ENCODE measurements at regions not wholly inside any gene's neighbourhood (a gene's known extent, or its start where the extent isn't known, plus 50 kb on each side); places are given as distances from the start of the nearest gene placed in this dataset.

DNA sequence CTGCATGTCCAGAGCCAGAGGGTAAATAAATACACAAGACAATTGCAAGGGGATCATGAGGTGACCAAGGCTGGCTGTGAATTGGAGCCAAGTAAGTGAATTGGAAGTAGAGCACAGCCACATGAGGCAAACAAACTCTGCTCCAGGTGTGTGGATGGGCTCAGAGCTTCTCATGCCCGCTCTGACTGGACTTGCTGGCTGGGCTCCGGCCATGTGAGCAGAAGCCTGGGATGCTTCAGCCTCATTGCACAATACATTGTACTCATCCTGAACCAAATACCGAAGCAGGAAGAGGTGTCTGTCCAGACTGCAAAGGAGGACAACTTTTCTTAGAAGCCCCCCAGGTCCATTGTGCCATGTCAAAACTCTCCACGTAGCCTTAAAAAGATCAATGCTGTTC, 193.0 kb downstream of the TTC8 start:
- no peak for DNase-seq (ENCODE audit: low read depth)

DNA sequence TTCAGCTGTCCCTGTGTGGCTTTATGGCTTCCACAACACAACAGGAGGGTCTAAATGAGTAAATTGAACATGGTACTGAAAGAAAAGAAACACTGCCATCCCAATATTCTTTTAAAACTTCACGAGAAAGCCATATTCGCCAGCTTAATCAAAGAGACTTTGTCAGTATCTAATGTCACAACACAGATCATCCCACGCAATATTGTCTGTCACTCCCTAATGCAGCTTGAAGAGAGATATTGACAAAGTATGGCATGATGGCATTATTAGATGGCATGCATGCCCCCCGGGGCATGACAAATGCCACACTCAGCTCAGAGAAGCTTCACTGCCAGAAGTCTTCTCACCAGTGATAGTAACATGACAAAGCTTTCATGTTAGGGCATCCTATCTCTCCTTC, 197.8 kb downstream of the TTC8 start:
- DNase-seq (ENCODE audit: low read depth) = no peak

- no peak for DNase-seq (ENCODE audit: low read depth)
Measured at GRCh38 chr14:89024691-89025090, 200.2 kb downstream of the TTC8 start.

- DNase-seq (ENCODE audit: low read depth) = no peak
Measured at GRCh38 chr14:89025561-89026236, 201.2 kb downstream of the TTC8 start.

GRCh38 chr14:89027097-89027740, 202.8 kb downstream of the TTC8 start:
- DNase-seq (ENCODE audit: low read depth) = peak; percentile 23

DNA sequence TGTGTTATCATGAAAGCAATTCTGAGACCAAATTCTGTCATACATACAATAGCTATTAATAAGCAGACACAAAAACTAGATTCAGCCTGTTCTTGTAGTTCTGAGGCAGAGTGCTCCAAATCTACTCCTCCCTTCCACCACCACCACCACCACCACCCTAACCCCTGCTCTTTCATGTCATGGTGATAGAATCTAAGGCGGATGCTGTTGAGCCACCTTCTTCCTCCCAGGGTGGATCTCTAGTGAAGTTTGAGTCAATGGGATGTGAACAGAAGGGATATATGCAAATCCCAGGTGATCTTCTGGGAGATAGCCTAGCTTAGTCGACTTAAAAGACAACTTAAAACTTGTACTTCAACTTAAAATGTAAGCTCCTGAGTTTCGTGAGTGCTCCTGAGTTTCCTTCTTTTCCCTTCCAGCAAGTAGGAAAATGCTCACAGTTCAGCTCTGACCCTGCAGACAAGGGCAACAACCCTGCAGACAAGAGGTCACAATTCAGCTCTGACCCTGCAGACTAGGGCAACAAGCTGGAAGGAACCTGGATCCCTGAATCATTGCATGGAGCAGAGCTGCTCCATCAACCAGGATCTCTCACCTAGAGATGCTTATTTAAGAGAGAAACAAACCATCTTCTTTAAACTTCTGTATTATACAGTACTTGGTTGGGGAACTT, 204.1 kb downstream of the TTC8 start:
- DNase-seq (ENCODE audit: low read depth) = no peak

DNA sequence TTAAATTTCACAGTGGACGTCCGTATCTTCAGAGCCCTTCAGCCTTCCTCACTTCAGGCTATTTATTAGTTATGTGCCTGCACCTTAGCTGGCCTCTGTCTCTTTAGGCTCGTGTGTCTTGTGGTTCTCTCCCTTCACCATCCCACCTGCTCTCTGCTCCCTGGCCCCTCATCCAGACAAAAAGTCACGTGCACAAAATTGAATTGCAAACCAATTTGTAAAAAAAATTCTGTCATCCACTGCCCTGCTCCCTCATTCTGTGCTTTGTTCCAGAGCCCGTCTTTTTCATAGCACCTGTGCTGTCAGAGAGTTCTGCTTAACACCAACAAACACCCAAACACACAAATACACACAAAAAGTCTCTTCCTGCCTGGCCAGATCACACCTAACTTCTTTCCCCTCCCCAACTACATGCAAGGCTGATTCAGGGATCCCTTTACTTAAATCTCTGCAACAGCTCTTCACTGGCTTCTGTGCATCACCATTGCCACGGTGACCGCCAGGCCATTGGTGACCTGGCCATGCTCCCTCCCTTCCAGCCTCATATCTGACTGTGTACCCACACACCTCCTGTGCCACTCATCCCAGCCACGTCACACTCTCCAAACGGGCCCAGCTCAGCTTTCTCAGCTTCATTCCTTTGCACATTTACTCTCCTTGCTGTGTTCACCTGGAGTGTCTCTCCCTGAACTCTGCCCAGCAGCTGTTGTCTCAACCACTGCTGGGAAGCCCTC, 205.7 kb downstream of the TTC8 start:
- no peak for DNase-seq (ENCODE audit: low read depth)

GRCh38 chr14:89030921-89031320, 206.5 kb downstream of the TTC8 start:
- DNase-seq (ENCODE audit: low read depth) = no peak

GRCh38 chr14:89032086-89032649, 207.7 kb downstream of the TTC8 start:
- no peak for DNase-seq (ENCODE audit: low read depth)

DNA sequence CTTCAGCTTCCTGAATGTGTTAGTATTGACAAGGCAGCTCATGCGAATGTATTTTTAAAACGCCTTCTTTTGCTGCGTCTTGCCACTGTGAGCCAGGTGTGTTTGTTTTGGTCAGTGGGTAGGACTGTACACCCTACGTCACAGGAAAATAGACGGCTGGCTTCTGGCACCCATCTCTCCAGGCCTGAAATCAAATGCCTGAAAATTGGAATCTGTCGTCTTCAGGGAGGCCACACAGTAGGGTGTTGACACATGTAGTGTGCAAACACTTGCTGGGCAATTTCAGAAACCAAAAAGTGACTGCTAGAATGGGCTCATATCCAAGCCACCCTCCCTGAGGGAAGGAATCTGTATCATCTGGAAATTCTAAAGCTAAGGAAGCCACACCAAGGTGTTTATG, 209.3 kb downstream of the TTC8 start:
- DNase-seq (ENCODE audit: low read depth) = no peak

GRCh38 chr14:89036371-89036770, 211.9 kb downstream of the TTC8 start:
- no peak for DNase-seq (ENCODE audit: low read depth)

DNA sequence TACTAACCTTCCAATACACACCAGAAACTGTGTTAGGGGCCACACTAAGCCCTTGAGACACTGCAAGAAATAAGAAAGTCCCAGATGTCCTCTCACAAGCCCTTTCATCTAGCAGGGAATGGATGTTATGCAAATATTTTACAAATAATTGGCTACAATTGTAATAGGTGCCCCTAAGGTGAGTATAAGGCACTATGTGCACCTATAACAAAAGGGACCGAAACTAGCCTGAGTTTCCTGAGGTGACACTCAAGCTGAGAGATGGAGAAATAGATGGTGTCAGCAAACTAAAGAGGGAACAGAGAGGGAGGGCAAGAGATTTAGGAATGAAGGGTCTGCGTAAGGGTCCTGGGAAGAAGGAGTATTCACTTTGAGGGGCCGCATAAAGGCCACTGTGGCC, 212.6 kb downstream of the TTC8 start:
- DNase-seq (ENCODE audit: low read depth) = no peak

GRCh38 chr14:89040080-89040459, 215.6 kb downstream of the TTC8 start:
- no peak for DNase-seq (ENCODE audit: low read depth)

GRCh38 chr14:89040460-89041256, 216.2 kb downstream of the TTC8 start:
- peak; percentile 49 for DNase-seq (ENCODE audit: low read depth)

DNA sequence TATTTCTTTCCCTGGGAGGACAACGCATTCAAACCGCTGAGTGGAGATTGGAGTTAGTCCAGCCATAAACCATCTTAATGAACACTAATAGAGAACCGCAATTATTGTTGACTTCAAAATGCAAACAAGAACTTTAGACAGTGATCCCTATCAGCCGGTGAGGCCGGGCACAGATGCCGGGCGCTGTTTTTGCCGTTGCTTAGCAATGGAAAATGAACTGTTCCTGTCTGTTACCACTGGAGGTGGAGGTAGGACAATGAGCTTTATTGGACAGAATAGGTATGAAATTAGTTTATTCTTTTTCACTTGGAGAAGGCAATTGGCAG, 216.8 kb downstream of the TTC8 start:
- DNase-seq (ENCODE audit: low read depth) = no peak

DNA sequence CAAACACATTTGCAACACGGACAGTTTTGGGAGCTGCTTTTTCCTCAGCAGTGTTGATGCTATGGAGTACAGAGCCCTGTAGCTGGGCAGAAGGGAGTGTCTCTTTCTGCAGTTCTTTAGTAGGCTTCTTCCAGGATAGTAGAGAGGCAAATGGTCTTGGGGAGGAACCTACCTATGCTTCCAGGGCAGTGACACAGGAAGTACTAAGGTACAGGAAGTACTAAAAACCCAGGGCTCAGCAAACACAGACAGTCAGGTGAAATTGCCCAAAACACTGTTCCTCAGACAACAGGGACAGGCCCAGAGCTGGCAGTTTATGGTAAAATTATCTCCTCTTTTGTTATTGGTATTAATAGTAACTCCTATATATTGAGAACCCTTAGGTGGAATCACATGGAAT, 217.6 kb downstream of the TTC8 start:
- no peak for DNase-seq (ENCODE audit: low read depth)

DNA sequence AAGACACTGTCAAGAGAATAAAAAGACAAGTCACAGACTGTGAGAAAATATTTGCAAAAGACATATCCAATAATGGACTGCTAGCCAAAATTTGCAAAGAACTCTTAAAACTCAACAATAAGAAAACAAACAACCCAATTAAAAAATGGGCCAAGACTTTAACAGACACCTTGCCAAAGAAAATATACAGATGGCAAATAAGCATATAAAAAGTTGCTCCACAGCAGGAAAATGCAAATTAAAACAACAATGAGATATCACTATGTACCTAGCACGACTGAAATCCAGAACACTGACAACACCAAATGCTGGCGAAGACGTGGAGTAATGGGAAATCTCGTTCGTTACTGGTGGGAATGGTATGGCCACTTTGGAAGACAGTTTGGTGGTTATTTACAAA, 228.9 kb downstream of the TTC8 start:
- DNase-seq (ENCODE audit: low read depth) = no peak

- no peak for DNase-seq (ENCODE audit: low read depth)
Measured at GRCh38 chr14:89056394-89056793, 231.9 kb downstream of the TTC8 start.

DNA sequence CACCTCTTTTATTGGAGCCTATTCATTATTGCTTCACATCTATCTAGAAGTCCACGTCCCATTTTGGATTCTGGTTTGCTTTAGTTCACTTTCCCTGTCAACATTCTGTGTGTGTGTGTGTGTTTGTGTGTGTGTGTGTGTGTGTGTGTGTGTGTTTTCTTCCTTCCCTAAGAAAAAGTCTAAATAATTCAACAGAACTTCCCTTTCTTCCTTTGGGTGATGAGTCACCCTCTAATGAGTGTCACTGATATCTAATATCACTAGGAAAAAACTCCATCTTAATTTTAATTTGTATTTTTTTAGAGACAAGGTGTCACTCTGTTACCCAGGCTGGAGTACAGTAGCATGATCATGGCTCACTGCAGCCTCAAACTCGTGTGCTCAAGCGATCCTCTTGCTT, 234.2 kb downstream of the TTC8 start:
- no peak for DNase-seq (ENCODE audit: low read depth)

DNA sequence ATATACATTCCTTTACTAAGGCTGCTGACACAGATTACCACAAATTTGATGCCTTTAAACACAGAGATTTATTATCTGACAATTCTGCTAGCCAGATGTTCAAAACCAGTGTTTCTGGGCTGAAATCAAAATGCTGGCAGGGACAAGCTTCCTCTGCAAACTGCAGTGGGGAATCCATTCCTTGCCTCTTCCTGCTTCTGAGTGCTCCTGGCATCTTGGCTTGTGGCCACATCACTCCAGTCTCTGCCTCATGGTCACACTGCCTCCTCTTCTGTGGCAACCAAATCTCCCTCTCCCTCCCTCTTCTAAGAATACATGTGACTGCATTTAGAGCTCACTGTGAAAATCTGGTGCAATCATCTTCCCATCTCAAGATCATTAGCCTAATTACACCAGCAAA, 235.7 kb downstream of the TTC8 start:
- no peak for DNase-seq (ENCODE audit: low read depth)

DNA sequence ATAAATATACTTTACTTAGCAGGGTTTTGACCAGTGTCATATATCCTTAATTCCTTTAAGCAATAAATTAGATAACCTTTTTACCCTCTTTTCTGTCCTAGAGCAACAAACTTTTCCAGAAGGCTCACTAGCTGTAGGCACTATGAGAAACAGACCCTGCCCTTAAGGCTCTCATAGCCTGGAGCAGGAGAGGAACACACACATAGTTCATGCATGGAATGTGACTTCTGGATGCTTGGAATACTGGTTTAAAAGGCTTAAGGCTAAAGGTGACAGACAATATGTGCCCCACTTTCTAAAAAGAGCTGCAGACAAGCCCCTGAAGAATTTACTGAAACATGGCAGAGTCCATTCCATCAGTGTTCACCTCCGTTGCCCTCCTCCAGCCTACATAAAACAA, 237.2 kb downstream of the TTC8 start:
- no peak for DNase-seq (ENCODE audit: low read depth)

DNA sequence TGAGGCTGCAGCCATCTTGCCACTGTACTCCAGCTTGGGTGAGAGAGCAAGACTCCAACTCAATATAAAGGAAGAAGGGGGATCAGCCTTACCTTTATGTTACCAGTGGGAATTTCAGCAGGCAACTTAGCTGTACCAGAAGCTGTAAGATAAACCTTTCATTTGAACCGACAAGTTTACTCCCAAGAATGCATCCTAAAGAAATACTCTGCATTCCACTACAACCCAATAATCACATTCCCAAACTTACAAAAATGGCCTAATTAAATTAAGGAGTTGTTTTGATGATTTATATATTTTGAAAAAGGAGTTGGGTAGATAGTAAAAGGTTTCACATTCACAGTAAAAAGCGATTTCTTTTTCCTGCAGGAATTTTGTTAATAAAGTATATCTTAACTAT, 241.4 kb downstream of the TTC8 start:
- DNase-seq (ENCODE audit: low read depth) = no peak
